Upper lobe of left lung (tissue), 6 donors: ENCODE measurements at regions not wholly inside any gene's neighbourhood (a gene's known extent, or its start where the extent isn't known, plus 50 kb on each side); places are given as distances from the start of the nearest gene placed in this dataset.

ENCODE experiments used
- ATAC-seq, 2 donors: fragments of 200-7000 bp; cut with Tn5 transposase; one replicate each; pipeline ENCODE4 v1.9.1; 2022; ENCODE audit warnings: mild to moderate bottlenecking in 2 of 2, moderate library complexity in 2 of 2; ENCODE audit not compliant: low FRiP score in 2 of 2
- DNase-seq, 2 donors: peaks; one replicate each; pipeline ENCODE4 v3.0.0-alpha.2; 2019 to 2020
- H3K27ac ChIP-seq, 4 donors: fragments of 200-600 bp; sonication (generic); one replicate each; pipeline ENCODE4 v1.5.1; 2016 to 2019
- H3K27me3 ChIP-seq, 4 donors: fragments of 200-600 bp; sonication (generic); one replicate each; pipeline ENCODE4 v1.5.1; 2017 to 2019
- H3K36me3 ChIP-seq, 4 donors: fragments of 200-600 bp; sonication (generic); one replicate each; pipeline ENCODE4 v1.5.1; 2016 to 2019
- H3K4me1 ChIP-seq, 4 donors: fragments of 200-600 bp; sonication (generic); one replicate each; pipeline ENCODE4 v1.5.1; 2018 to 2019
- H3K4me3 ChIP-seq, 4 donors: fragments of 200-600 bp; sonication (generic); one replicate each; pipeline ENCODE4 v1.5.1; 2017 to 2019; ENCODE audit warnings: mild to moderate bottlenecking in 2 of 4, moderate library complexity in 1 of 4
- H3K9me3 ChIP-seq, 4 donors: fragments of 200-600 bp; sonication (generic); one replicate each; pipeline ENCODE4 v1.5.1; 2018 to 2019
- CTCF ChIP-seq, 6 experiments: fragments of 450-650 bp in 4 of 6; fragments of 200-600 bp in 2 of 6; sonication (generic) in 2 of 6; IDR thresholded peaks; one replicate each; pipeline ENCODE4 v1.5.1; 2016 to 2019; ENCODE audit warnings: antibody characterized with exemption in 6 of 6
- EP300 ChIP-seq, 4 donors: sonication (generic); formaldehyde crosslinking; IDR thresholded peaks; one replicate each; pipeline ENCODE4 v1.5.1; 2017; ENCODE audit warnings: antibody characterized with exemption in 4 of 4, control low read depth in 2 of 4
- POLR2A ChIP-seq, 4 donors: fragments of 450-650 bp; IDR thresholded peaks; one replicate each; pipeline ENCODE4 v1.5.1; 2016 to 2017; ENCODE audit warnings: antibody characterized with exemption in 4 of 4, mild to moderate bottlenecking in 2 of 4
- POLR2AphosphoS5 ChIP-seq, 2 donors: sonication (generic); formaldehyde crosslinking; IDR thresholded peaks; one replicate each; pipeline ENCODE4 v1.5.1; 2017; ENCODE audit warnings: antibody characterized with exemption in 2 of 2
- WGBS, 2 donors: methylation state at CpG; one replicate each; pipeline ENCODE4 v1.1.5; 2017 to 2018; 5-methylcytosine and 5-hydroxymethylcytosine counted together
- donor health status: DM: no; HTN: no; CAD: no; lungs with moderate emphysema.
- donor health status: DM: no; HTN: yes; CAD: no; lungs with severe emphysema.

GRCh38 chr2:100222844-100223243 lies 80.5 kb upstream of the AFF3 start:
- no peaks in the 10 kb centered on the region for H3K27me3 ChIP-seq
- no peaks in the 10 kb centered on the region for H3K9me3 ChIP-seq
- no peaks in the 10 kb centered on the region for H3K36me3 ChIP-seq
- no peak overlapping the region for H3K27ac ChIP-seq
- WGBS, 2 donors = 65 to 76% methylated on average over 2 of the region's 2 CpGs
- TF ChIP-seq CTCF (IDR thresholded peaks at IDR 0.05) (no peak), POLR2A (IDR thresholded peaks at IDR 0.05) (no peak), EP300 (IDR thresholded peaks at IDR 0.05) (no peak), POLR2AphosphoS5 (IDR thresholded peaks at IDR 0.05) (no peak)
- DNase-seq (peak in 1 of 2 donors; percentile 58), ATAC-seq (peak in 1 of 2 donors; percentile 78)
- H3K4me1 ChIP-seq = no peaks in the 10 kb centered on the region
- no peak overlapping the region for H3K4me3 ChIP-seq

- no peaks in the 10 kb centered on the region for H3K27me3 ChIP-seq
- ATAC-seq = no peak
- no peaks in the 10 kb centered on the region for H3K36me3 ChIP-seq
- TF ChIP-seq CTCF (IDR thresholded peaks at IDR 0.05) (no peak), EP300 (IDR thresholded peaks at IDR 0.05) (no peak), POLR2A (IDR thresholded peaks at IDR 0.05) (no peak), POLR2AphosphoS5 (IDR thresholded peaks at IDR 0.05) (no peak)
- DNase-seq = no peak
- no peak overlapping the region for H3K4me3 ChIP-seq
- WGBS, 2 donors = 94 to 95% methylated on average over 3 of the region's 3 CpGs
- peaks cover 11 to 24% (median 18%) of the 10 kb centered on the region in 4 donors for H3K4me1 ChIP-seq
- no peak overlapping the region for H3K27ac ChIP-seq
- no peaks in the 10 kb centered on the region for H3K9me3 ChIP-seq
Observed at GRCh38 chr2:100218552-100218951, 76.2 kb upstream of the AFF3 start.

- no peak for ATAC-seq
- H3K27me3 ChIP-seq = no peaks in the 10 kb centered on the region
- TF ChIP-seq CTCF (IDR thresholded peaks at IDR 0.05) = no peak
- no peak for TF ChIP-seq POLR2A (IDR thresholded peaks at IDR 0.05)
- TF ChIP-seq POLR2AphosphoS5 (IDR thresholded peaks at IDR 0.05) = no peak
- no peak for TF ChIP-seq EP300 (IDR thresholded peaks at IDR 0.05)
- H3K27ac ChIP-seq = no peak overlapping the region
- no peaks in the 10 kb centered on the region for H3K36me3 ChIP-seq
- H3K4me1 ChIP-seq = peaks cover 11 to 28% (median 22%) of the 10 kb centered on the region in 4 donors
- no peak for DNase-seq
- WGBS, 2 donors = 86 to 100% methylated on average over 4 to 6 of the region's 6 CpGs
- H3K9me3 ChIP-seq = no peaks in the 10 kb centered on the region
- H3K4me3 ChIP-seq = no peak overlapping the region
Observed at GRCh38 chr2:100217323-100217722, 74.9 kb upstream of the AFF3 start.

- DNase-seq = no peak
- TF ChIP-seq POLR2AphosphoS5 (IDR thresholded peaks at IDR 0.05) (no peak), POLR2A (IDR thresholded peaks at IDR 0.05) (no peak), EP300 (IDR thresholded peaks at IDR 0.05) (no peak), CTCF (IDR thresholded peaks at IDR 0.05) (no peak)
- no peaks in the 10 kb centered on the region for H3K9me3 ChIP-seq
- ATAC-seq = no peak
- H3K27me3 ChIP-seq = no peaks in the 10 kb centered on the region
- H3K36me3 ChIP-seq = no peaks in the 10 kb centered on the region
- no peak overlapping the region for H3K4me3 ChIP-seq
- H3K4me1 ChIP-seq = peaks cover 11 to 28% (median 22%) of the 10 kb centered on the region in 4 donors
- 63 to 72% methylated on average over 5 of the region's 5 CpGs for WGBS, 2 donors
- H3K27ac ChIP-seq = no peak overlapping the region
Observed at GRCh38 chr2:100216015-100216414, 73.6 kb upstream of the AFF3 start.

GRCh38 chr2:100215371-100215770 lies 73.0 kb upstream of the AFF3 start:
- no peak for DNase-seq
- peaks cover 11 to 28% (median 22%) of the 10 kb centered on the region in 4 donors for H3K4me1 ChIP-seq
- H3K27ac ChIP-seq = no peak overlapping the region
- no peak for ATAC-seq
- no peaks in the 10 kb centered on the region for H3K27me3 ChIP-seq
- H3K9me3 ChIP-seq = no peaks in the 10 kb centered on the region
- TF ChIP-seq POLR2AphosphoS5 (IDR thresholded peaks at IDR 0.05) = no peak
- peak in 1 of 4 donors; percentile 13 for TF ChIP-seq EP300 (IDR thresholded peaks at IDR 0.05)
- TF ChIP-seq CTCF (IDR thresholded peaks at IDR 0.05) = no peak
- TF ChIP-seq POLR2A (IDR thresholded peaks at IDR 0.05) = no peak
- 61 to 67% methylated on average over 6 of the region's 6 CpGs for WGBS, 2 donors
- no peaks in the 10 kb centered on the region for H3K36me3 ChIP-seq
- H3K4me3 ChIP-seq = no peak overlapping the region
